Neuronal stem cell (in vitro differentiated cells): ENCODE measurements at regions not wholly inside any gene's neighbourhood (a gene's known extent, or its start where the extent isn't known, plus 50 kb on each side); places are given as distances from the start of the nearest gene placed in this dataset.
A peak's percentile ranks its signal among the peaks of the same experiment; 100 is the strongest.

ENCODE experiments used
- DNase-seq: peaks from one replicate; pipeline ENCODE4 v3.0.0-alpha.2; 2013; ENCODE audit warnings: low spot score
- H2AFZ ChIP-seq: one replicate; pipeline ENCODE4 v1.6.1; 2013; ENCODE audit warnings: mild to moderate bottlenecking, low read length, inconsistent platforms
- H2AK5ac ChIP-seq: 2 replicates; pipeline ENCODE4 v1.6.1; 2013; ENCODE audit warnings: low read depth, mild to moderate bottlenecking, inconsistent platforms, low read length, moderate library complexity, mixed read lengths
- H2BK120ac ChIP-seq: 2 replicates; pipeline ENCODE4 v1.6.1; 2013; ENCODE audit warnings: low read depth, mild to moderate bottlenecking, inconsistent platforms, low read length, moderate library complexity, mixed read lengths
- H2BK12ac ChIP-seq: one replicate; pipeline ENCODE4 v1.6.1; 2013; ENCODE audit warnings: low read length, inconsistent platforms
- H2BK15ac ChIP-seq: 2 replicates; pipeline ENCODE4 v1.6.1; 2013; ENCODE audit warnings: mild to moderate bottlenecking, low read length, inconsistent platforms, mixed read lengths
- H2BK5ac ChIP-seq: one replicate; pipeline ENCODE4 v1.6.1; 2013; ENCODE audit warnings: inconsistent platforms, mild to moderate bottlenecking, low read length, moderate library complexity
- H3K14ac ChIP-seq: one replicate; pipeline ENCODE4 v1.6.1; 2013; ENCODE audit warnings: low read length, inconsistent platforms
- H3K18ac ChIP-seq: 2 replicates; pipeline ENCODE4 v1.6.1; 2013; ENCODE audit warnings: low read length, inconsistent platforms
- H3K23ac ChIP-seq: 2 replicates; pipeline ENCODE4 v1.6.1; 2013; ENCODE audit warnings: low read depth, mild to moderate bottlenecking, mixed read lengths, low read length, inconsistent platforms; ENCODE audit not compliant: poor library complexity
- H3K27ac ChIP-seq: replicated peaks from 3 replicates; pipeline ENCODE4 v1.5.1; 2013; ENCODE audit warnings: low read length, inconsistent platforms
- H3K27me3 ChIP-seq, 3 experiments: 2 replicates each; pipeline ENCODE4 v1.6.1; 2013; ENCODE audit warnings: low read length in 3 of 3, mild to moderate bottlenecking in 2 of 3, inconsistent platforms in 1 of 3, low read depth in 1 of 3, mixed read lengths in 1 of 3, moderate library complexity in 1 of 3; ENCODE audit not compliant: control insufficient read depth in 3 of 3, insufficient read depth in 3 of 3
- H3K36me3 ChIP-seq, 2 donors: replicated peaks in 1 of 2; 2 replicates each; pipeline ENCODE4 v1.6.1; 2013; ENCODE audit warnings: low read length in 2 of 2; ENCODE audit not compliant: control insufficient read depth in 2 of 2, insufficient read depth in 2 of 2
- H3K4ac ChIP-seq: 2 replicates; pipeline ENCODE4 v1.6.1; 2013; ENCODE audit warnings: inconsistent platforms, mild to moderate bottlenecking, low read length, moderate library complexity
- H3K4me1 ChIP-seq, 2 donors: 1 replicate in 1 of 2; 2 replicates in 1 of 2; pipeline ENCODE4 v1.6.1; 2013; ENCODE audit warnings: low read length in 2 of 2, low read depth in 1 of 2; ENCODE audit not compliant: control insufficient read depth in 2 of 2, insufficient read depth in 1 of 2
- H3K4me2 ChIP-seq: one replicate; pipeline ENCODE4 v1.6.1; 2013; ENCODE audit warnings: mild to moderate bottlenecking, low read length, inconsistent platforms; ENCODE audit not compliant: insufficient read depth, poor library complexity, severe bottlenecking
- H3K4me3 ChIP-seq, 2 donors: 2 replicates each; pipeline ENCODE4 v1.5.1; 2013; ENCODE audit warnings: low read length in 2 of 2, mild to moderate bottlenecking in 2 of 2, inconsistent platforms in 1 of 2, moderate library complexity in 1 of 2
- H3K79me1 ChIP-seq: one replicate; pipeline ENCODE4 v1.6.1; 2013; ENCODE audit warnings: low read depth, mild to moderate bottlenecking, inconsistent platforms, low read length, moderate library complexity
- H3K9ac ChIP-seq: one replicate; pipeline ENCODE4 v1.6.1; 2013; ENCODE audit warnings: mild to moderate bottlenecking, low read depth, low read length, inconsistent platforms; ENCODE audit not compliant: poor library complexity
- H3K9me3 ChIP-seq, 2 donors: replicated peaks in 1 of 2; 2 replicates each; pipeline versions ENCODE3 to v1.6.1; 2013; ENCODE audit warnings: low read length in 2 of 2, mild to moderate bottlenecking in 2 of 2, inconsistent platforms in 1 of 2, low read depth in 1 of 2, mixed read lengths in 1 of 2, moderate library complexity in 1 of 2; ENCODE audit not compliant: control insufficient read depth in 2 of 2, insufficient read depth in 1 of 2
- H4K8ac ChIP-seq: one replicate; pipeline ENCODE4 v1.6.1; 2013; ENCODE audit warnings: low read depth, mild to moderate bottlenecking, inconsistent platforms, low read length, moderate library complexity
- H4K91ac ChIP-seq: one replicate; pipeline ENCODE4 v1.6.1; 2013; ENCODE audit warnings: low read length, low read depth, mild to moderate bottlenecking, inconsistent platforms; ENCODE audit not compliant: poor library complexity
- WGBS, 2 donors: extraction: QIAGEN DNeasy Blood & Tissue Kit; methylation state at CpG; one replicate each; pipeline ENCODE4 v1.1.7; 2013; ENCODE audit warnings: missing lambda C conversion rate in 2 of 2, mixed read lengths in 1 of 2; ENCODE audit not compliant: insufficient read length in 2 of 2, insufficient replicate concordance in 1 of 2; ENCODE audit errors: extremely low coverage in 2 of 2; 5-methylcytosine and 5-hydroxymethylcytosine counted together

DNA sequence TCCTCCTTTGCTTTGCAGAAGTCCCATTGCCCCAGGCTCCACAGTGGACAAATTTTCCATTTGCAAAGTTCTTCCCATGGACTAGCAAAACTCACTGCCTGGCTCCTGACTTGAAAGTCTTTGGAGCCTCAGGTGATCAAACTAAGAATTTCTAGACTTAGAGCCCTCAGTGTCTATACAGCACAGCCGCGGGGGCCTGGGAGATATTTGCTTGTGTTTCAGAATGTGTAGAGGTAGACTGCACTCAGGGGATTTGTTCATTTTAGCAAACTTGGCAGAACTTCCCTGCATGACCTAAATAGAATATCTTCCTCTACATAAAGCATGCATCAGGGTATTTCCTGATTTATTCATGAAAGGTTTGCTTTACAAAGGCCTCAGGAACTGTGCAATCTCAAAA is 384.2 kb upstream of the ZNF462 start:
- H3K23ac ChIP-seq, result no peak overlapping the region
- no peak overlapping the region for H3K18ac ChIP-seq
- H3K4me1 ChIP-seq, result no peaks in the 10 kb centered on the region
- no peak overlapping the region for H3K9ac ChIP-seq
- no peak overlapping the region for H3K14ac ChIP-seq
- H2BK15ac ChIP-seq, result no peak overlapping the region
- no peak overlapping the region for H3K4ac ChIP-seq
- no peaks in the 10 kb centered on the region for H3K36me3 ChIP-seq
- no peak overlapping the region for H2AFZ ChIP-seq
- no peak overlapping the region for H3K4me3 ChIP-seq
- H3K4me2 ChIP-seq, result no peak overlapping the region
- H3K9me3 ChIP-seq, result no peaks in the 10 kb centered on the region
- no peaks in the 10 kb centered on the region for H3K27me3 ChIP-seq
- H4K8ac ChIP-seq, result no peak overlapping the region
- no CpG with 5 or more reads among the region's 2 CpGs for WGBS, 2 donors
- H3K79me1 ChIP-seq, result no peaks in the 10 kb centered on the region
- H4K91ac ChIP-seq, result no peak overlapping the region
- no peak overlapping the region for H2BK120ac ChIP-seq
- no peak for DNase-seq
- H2BK12ac ChIP-seq, result no peak overlapping the region
- H2AK5ac ChIP-seq, result no peak overlapping the region
- no peak overlapping the region for H2BK5ac ChIP-seq
- no peak overlapping the region for H3K27ac ChIP-seq

DNA sequence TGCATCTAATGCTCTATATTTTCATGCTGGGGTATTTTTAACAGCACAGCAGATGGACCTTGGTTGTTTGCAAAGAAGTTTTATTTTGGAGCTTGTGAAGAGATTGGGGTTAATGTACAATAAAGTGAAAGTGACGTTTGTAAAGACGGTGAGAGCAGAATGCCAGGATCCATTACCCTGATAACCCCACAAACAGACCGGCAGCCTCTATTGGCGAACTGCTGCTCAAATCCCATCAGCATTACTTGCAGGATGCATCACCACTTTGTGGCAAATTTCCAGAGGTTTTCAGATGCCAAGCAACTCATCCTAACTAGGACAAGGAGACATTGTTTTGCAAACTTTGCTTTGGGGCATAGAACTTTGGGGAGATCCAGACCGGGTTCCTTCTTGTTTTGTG is 383.3 kb upstream of the ZNF462 start:
- DNase-seq, result no peak
- Histone ChIP-seq H3K79me1 (no peaks in the 10 kb centered on the region), H4K91ac (no peak overlapping the region), H2BK15ac (no peak overlapping the region), H2AFZ (no peak overlapping the region), H3K14ac (no peak overlapping the region), H3K36me3 (no peaks in the 10 kb centered on the region), H2BK120ac (no peak overlapping the region), H2BK12ac (no peak overlapping the region), H3K18ac (no peak overlapping the region), H4K8ac (no peak overlapping the region), H3K27me3 (no peaks in the 10 kb centered on the region), H2BK5ac (no peak overlapping the region), H3K9me3 (no peaks in the 10 kb centered on the region), H3K23ac (no peak overlapping the region), H3K4me1 (no peaks in the 10 kb centered on the region), H3K4me3 (no peak overlapping the region), H2AK5ac (no peak overlapping the region), H3K4me2 (no peak overlapping the region), H3K4ac (no peak overlapping the region), H3K27ac (no peak overlapping the region), H3K9ac (no peak overlapping the region)
- WGBS, 2 donors, result 100% methylated on average over 1 of the region's 5 CpGs; no CpG with 5 or more reads in 1 of the 2 donors

DNA sequence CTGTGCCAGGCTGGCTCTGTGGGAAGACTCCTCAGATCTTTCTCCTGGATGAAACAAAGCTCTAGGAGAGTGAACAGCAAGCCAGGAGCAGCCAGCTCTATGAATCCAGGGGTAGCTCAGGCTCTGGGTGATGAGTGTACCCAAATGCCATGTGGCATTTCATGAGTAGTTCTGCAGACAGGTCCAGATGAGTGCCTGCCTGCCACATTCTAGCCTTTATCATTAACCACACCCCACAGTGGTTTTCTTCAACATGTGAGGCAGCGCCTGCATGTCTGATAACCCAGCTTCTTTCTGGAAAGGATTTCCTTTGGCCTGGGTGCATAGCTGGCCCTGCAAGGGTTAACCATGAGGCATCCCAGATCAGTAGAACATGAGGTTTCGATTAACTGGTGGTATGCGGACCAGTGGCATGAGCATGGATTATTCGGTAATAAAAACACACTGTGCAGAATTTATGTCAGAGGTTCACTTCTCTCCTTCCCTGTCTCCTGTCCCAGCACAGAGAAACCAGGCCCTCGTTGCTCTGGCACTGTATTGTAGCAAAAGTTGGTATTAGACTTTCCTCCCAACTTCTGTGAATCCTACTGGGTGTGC is 381.9 kb upstream of the ZNF462 start:
- Histone ChIP-seq H3K9me3 (peaks cover 0 to 2% of the 10 kb centered on the region in 2 donors), H2BK15ac (no peak overlapping the region), H3K23ac (no peak overlapping the region), H4K8ac (no peak overlapping the region), H2BK5ac (no peak overlapping the region), H3K4me3 (no peak overlapping the region), H3K27me3 (no peaks in the 10 kb centered on the region), H2AK5ac (no peak overlapping the region), H3K9ac (no peak overlapping the region), H4K91ac (no peak overlapping the region), H2AFZ (no peak overlapping the region), H3K4me1 (no peaks in the 10 kb centered on the region), H3K4me2 (no peak overlapping the region), H3K27ac (no peak overlapping the region), H3K18ac (no peak overlapping the region), H3K79me1 (no peaks in the 10 kb centered on the region), H3K4ac (no peak overlapping the region), H3K14ac (no peak overlapping the region), H2BK12ac (no peak overlapping the region), H3K36me3 (no peaks in the 10 kb centered on the region), H2BK120ac (no peak overlapping the region)
- no peak for DNase-seq
- no CpG with 5 or more reads among the region's 5 CpGs for WGBS, 2 donors

DNA sequence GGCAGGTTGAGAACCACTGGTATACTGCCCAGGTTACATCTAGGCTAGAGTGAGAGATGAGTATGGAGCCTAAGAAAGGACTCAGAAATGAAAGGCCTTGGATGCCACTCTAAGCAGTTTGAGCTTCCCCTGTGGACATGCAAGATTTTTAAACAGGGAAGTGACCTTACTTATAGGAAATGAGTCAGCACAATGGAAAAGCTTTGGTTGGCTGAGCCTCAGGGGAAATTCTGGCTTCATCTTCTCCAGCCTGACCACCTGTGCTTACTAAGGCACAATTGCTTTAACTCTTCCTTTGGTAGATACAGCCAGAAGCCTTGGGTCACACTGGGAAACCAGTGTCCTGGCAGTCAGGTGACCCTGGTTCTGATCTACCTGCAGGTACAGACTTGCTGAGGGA is 380.2 kb upstream of the ZNF462 start:
- no peak overlapping the region for H2BK120ac ChIP-seq
- no peak overlapping the region for H2AK5ac ChIP-seq
- H3K23ac ChIP-seq, result no peak overlapping the region
- H3K14ac ChIP-seq, result no peak overlapping the region
- H2BK12ac ChIP-seq, result no peak overlapping the region
- no peaks in the 10 kb centered on the region for H3K36me3 ChIP-seq
- no peak overlapping the region for H2BK15ac ChIP-seq
- no peak for DNase-seq
- H3K79me1 ChIP-seq, result no peaks in the 10 kb centered on the region
- H3K27me3 ChIP-seq, result no peaks in the 10 kb centered on the region
- no peak overlapping the region for H3K27ac ChIP-seq
- peaks cover 2% of the 10 kb centered on the region in 2 donors for H3K4me1 ChIP-seq
- no peak overlapping the region for H4K91ac ChIP-seq
- H3K4ac ChIP-seq, result no peak overlapping the region
- H2AFZ ChIP-seq, result no peak overlapping the region
- H4K8ac ChIP-seq, result no peak overlapping the region
- no peak overlapping the region for H3K4me2 ChIP-seq
- peak overlapping the region; percentile 58 for H3K18ac ChIP-seq
- H3K4me3 ChIP-seq, result no peak overlapping the region
- no peak overlapping the region for H2BK5ac ChIP-seq
- H3K9ac ChIP-seq, result no peak overlapping the region
- peaks cover 0 to 3% of the 10 kb centered on the region in 2 donors for H3K9me3 ChIP-seq
